Activated CD4-positive, alpha-beta T cell treated with anti-CD3 and anti-CD28 coated beads for 36 hours (primary cell): ENCODE measurements at regions not wholly inside any gene's neighbourhood (a gene's known extent, or its start where the extent isn't known, plus 50 kb on each side); places are given as distances from the start of the nearest gene placed in this dataset.

Experiments
- ATAC-seq: fragments of 200-7000 bp; cut with Tn5 transposase; one replicate; pipeline ENCODE4 v1.10.0; 2021; ENCODE audit warnings: mild to moderate bottlenecking, moderate library complexity
- CTCF ChIA-PET: fragments of 350-600 bp; sonication (Branson Sonifier 250); formaldehyde crosslinking; loops from one replicate; lab custom pipeline; 2021; ENCODE audit warnings: antibody characterized with exemption; lab: Charles Lee
- POLR2A ChIA-PET: fragments of 350-600 bp; sonication (Branson Sonifier 250); formaldehyde crosslinking; loops from one replicate; lab custom pipeline; 2021; ENCODE audit warnings: antibody characterized with exemption, inconsistent platforms; lab: Charles Lee
- DNase-seq: peaks from one replicate; pipeline ENCODE4 v3.0.0-alpha.2; 2020
- H3K27ac Mint-ChIP-seq: one replicate; pipeline ENCODE4 v1.8.0; 2021; ENCODE audit warnings: mixed read lengths
- H3K27me3 Mint-ChIP-seq: one replicate; pipeline ENCODE4 v1.8.0; 2021; ENCODE audit warnings: mixed read lengths
- H3K36me3 Mint-ChIP-seq: one replicate; pipeline ENCODE4 v1.8.0; 2021; ENCODE audit warnings: low read depth, mixed read lengths
- H3K4me1 Mint-ChIP-seq: one replicate; pipeline ENCODE4 v1.8.0; 2021; ENCODE audit warnings: mixed read lengths
- H3K4me3 Mint-ChIP-seq: one replicate; pipeline ENCODE4 v1.8.0; 2021; ENCODE audit warnings: mild to moderate bottlenecking, moderate library complexity, mixed read lengths
- H3K9me3 Mint-ChIP-seq: one replicate; pipeline ENCODE4 v1.8.0; 2021; ENCODE audit warnings: low read depth, mixed read lengths
- intact Hi-C, 2 experiments: fragments of 100-400 bp; cut with DNase I in 1 of 2; cut with micrococcal nuclease in 1 of 2; formaldehyde crosslinking; loops; one replicate each; pipeline versions ENCODE4 v1.14.2 to v1.15.1; 2022 to 2024; cut with DNase I, micrococcal nuclease

DNA sequence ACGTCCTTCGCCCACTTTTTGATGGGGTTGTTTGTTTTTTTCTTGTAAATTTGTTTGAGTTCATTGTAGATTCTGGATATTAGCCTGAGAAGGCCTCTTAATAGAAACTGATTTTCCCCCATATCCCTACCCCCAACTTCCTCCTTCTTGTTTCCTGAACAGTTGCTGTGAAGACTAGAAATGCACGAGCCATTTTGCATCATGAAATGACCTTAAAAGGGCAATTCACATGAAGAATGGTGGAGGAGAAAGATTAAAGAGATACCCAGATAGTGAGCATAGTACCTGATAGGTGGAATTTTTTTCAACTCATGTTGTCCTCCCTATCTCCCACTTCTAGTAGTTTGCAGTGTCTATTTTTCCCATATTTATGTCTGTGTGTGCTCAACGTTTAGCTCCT lies 55.2 kb upstream of the KCNH8 start:
- intact Hi-C loops, result no loop called here
- Mint-ChIP-seq H3K9me3 (peaks cover 2% of the 10 kb centered on the region), H3K27ac (no peak overlapping the region), H3K27me3 (no peaks in the 10 kb centered on the region), H3K36me3 (no peaks in the 10 kb centered on the region), H3K4me1 (no peaks in the 10 kb centered on the region), H3K4me3 (no peak overlapping the region)
- DNase-seq (no peak), ATAC-seq (no peak)
- ChIA-PET CTCF (no interaction called here), POLR2A (no interaction called here)

DNA sequence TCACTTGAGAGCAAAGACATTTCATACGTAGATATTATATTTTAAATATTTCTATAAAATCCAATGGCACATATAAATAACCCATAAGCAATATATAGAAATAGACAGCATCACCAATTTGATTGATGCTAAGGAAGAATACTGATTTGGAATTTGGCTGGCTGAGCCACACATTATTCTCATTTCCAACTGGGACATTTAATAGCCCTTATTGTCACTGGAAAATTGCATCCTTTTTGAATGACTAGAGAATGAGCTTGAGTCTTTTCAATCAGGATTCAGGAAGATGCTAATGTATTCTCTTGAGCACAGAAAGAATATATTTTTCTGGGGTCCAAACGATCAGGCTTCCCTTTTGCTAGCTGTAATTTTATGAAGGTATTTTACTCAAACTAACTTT lies 70.9 kb upstream of the KCNH8 start:
- ATAC-seq, result no peak
- H3K36me3 Mint-ChIP-seq, result no peaks in the 10 kb centered on the region
- H3K9me3 Mint-ChIP-seq, result no peaks in the 10 kb centered on the region
- DNase-seq, result no peak
- H3K4me3 Mint-ChIP-seq, result no peak overlapping the region
- intact Hi-C loops, result no loop called here
- H3K27ac Mint-ChIP-seq, result no peak overlapping the region
- ChIA-PET POLR2A (no interaction called here), CTCF (no interaction called here)
- peaks cover 6% of the 10 kb centered on the region for H3K27me3 Mint-ChIP-seq
- H3K4me1 Mint-ChIP-seq, result no peaks in the 10 kb centered on the region

DNA sequence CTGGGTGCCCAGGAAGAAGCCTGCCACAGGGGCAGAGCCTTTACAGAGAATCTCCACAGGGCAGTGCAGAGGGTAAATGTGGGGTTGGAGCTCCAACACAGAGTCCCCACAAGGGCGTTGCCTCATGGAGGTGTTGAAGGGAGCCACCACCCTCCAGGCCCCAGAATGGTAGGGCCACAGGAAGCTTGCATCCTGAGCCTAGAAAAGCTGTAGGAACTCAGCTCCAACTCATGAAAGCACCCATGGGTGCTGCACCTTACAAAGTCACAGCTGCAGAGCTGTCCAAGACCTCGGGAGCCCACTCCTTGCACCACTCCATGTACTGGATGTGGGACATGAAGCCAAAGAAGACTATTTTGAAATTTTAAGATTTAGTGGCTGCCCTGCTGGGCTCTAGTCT lies 73.3 kb upstream of the KCNH8 start:
- no peaks in the 10 kb centered on the region for H3K27me3 Mint-ChIP-seq
- H3K36me3 Mint-ChIP-seq, result no peaks in the 10 kb centered on the region
- H3K4me3 Mint-ChIP-seq, result no peak overlapping the region
- intact Hi-C loops, result no loop called here
- POLR2A ChIA-PET, result no interaction called here
- DNase-seq (no peak), ATAC-seq (no peak)
- H3K4me1 Mint-ChIP-seq, result no peaks in the 10 kb centered on the region
- H3K9me3 Mint-ChIP-seq, result no peaks in the 10 kb centered on the region
- CTCF ChIA-PET, result no interaction called here
- H3K27ac Mint-ChIP-seq, result no peak overlapping the region

DNA sequence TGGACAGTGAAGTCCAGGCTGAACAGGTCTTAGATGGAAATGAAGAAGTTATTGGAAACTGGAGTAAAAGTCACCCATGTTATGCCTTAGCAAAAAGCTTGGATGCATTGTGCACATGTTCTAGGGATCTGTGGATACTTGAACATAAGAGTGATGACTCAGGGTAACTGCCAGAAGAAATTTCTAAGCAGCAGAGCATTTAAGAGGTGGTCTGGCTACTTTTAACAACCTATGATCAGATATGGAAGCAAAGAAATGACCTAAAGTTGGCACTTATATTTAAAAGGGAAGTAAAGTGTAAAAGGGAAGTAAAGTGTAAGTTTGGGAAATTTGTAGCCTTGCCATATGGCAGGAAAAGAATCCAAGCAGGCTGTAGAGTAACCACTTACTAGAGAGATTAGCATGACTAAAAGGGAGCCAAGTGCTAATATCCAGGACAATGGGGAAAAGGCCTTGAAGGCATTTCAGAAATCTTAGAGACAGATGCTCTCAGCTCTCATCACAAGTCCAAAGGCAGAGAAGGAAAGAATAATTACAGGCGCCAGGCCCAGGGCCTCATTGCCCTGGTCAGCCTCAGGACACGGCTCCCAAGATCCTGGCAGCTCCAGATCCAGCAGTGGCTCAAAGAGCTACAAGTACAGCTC lies 73.9 kb upstream of the KCNH8 start:
- ChIA-PET CTCF (no interaction called here), POLR2A (no interaction called here)
- no peaks in the 10 kb centered on the region for H3K9me3 Mint-ChIP-seq
- intact Hi-C loops, result no loop called here
- DNase-seq (no peak), ATAC-seq (no peak)
- no peaks in the 10 kb centered on the region for H3K27me3 Mint-ChIP-seq
- no peaks in the 10 kb centered on the region for H3K4me1 Mint-ChIP-seq
- no peak overlapping the region for H3K4me3 Mint-ChIP-seq
- H3K27ac Mint-ChIP-seq, result no peak overlapping the region
- H3K36me3 Mint-ChIP-seq, result no peaks in the 10 kb centered on the region

DNA sequence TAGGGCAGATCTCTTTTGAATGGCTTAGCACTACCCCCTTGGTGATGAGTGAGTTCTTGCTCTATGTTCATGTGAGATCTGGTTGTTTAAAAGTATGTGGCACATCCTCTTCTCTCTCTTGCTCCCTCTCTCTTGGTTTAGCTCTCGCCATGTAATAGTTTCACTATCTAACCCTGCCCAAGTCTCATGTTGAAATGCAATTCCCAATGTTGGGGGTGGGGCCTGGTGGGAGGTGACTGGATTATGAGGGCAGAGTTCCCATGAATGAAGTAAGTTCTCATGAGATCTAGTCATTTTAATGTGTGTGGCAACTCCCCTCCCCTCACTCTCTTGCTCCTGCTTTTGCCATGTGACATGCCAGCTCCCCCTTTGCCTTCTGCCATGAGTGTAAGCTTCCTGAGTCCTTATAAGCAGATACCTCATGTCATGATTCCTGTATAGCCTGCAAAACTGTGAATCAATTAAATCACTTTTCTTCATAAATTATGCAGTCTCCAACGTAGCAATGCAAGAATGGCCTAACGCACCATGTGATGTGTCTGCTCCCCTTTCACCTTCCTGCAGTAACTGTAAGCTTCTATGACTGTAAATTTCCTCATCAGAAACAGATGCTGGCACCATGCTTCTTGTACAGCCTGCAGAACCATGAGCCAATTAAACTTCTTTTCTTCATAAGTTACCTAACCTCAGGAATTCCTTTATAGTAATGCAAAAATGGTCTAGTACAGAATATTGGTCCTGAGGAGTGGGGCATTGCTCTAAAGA lies 74.8 kb upstream of the KCNH8 start:
- CTCF ChIA-PET, result no interaction called here
- DNase-seq (no peak), ATAC-seq (no peak)
- intact Hi-C loops, result no loop called here
- Mint-ChIP-seq H3K9me3 (no peaks in the 10 kb centered on the region), H3K4me3 (no peak overlapping the region), H3K27ac (no peak overlapping the region), H3K36me3 (no peaks in the 10 kb centered on the region), H3K4me1 (no peaks in the 10 kb centered on the region), H3K27me3 (no peaks in the 10 kb centered on the region)
- POLR2A ChIA-PET, result interaction anchor here (0.6 kb wide), 1 partner anchor 41 kb away, joined by 3 read pairs; no protein-coding TSS in a partner anchor

DNA sequence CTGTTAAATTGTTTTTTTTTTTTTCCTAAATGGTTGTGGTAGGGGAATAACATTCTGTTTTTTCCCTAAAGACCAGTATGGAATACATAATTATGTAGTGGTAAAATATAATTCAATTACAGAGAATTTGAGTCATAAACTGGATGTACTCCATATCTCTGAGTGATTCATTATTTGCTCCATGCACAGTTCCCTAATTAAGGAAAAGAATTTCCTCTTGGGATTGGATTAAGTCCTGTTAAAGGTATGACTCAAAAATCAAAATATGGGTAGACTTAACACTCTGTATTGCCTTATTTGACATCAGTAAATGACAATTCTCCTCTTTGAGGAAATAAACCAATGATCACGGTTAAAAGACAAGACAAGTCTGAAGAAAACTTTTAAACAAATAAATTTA lies 78.0 kb upstream of the KCNH8 start:
- no peaks in the 10 kb centered on the region for H3K9me3 Mint-ChIP-seq
- DNase-seq (no peak), ATAC-seq (no peak)
- intact Hi-C loops, result no loop called here
- no peaks in the 10 kb centered on the region for H3K36me3 Mint-ChIP-seq
- H3K27me3 Mint-ChIP-seq, result no peaks in the 10 kb centered on the region
- no peak overlapping the region for H3K4me3 Mint-ChIP-seq
- POLR2A ChIA-PET, result no interaction called here
- CTCF ChIA-PET, result no interaction called here
- H3K4me1 Mint-ChIP-seq, result no peaks in the 10 kb centered on the region
- H3K27ac Mint-ChIP-seq, result no peak overlapping the region

DNA sequence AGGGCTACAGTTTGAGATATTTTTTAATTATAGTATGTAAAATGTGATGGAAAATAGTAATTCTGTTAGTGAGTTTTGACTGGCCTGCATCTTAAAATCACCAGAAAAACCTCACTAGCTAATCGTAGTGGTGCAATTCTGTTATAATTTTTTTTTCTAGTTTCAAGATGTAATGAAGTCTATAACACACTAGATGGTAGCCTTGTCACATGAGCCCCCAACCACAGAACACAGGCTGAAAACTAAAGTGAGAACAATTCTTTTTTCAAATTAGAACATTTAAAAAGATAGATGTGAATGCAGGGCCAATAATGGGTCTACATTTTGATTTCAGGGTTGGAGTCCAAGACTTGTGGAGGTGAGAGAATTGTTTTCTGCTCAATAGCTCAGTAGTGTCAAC lies 83.3 kb upstream of the KCNH8 start:
- CTCF ChIA-PET, result interaction anchor here (0.6 to 1.4 kb wide), 4 partner anchors 48 to 801 kb away, joined by 3 to 7 read pairs (median 4); no protein-coding TSS in a partner anchor
- no peak overlapping the region for H3K27ac Mint-ChIP-seq
- POLR2A ChIA-PET, result no interaction called here
- DNase-seq (peak; percentile 9), ATAC-seq (no peak)
- no peaks in the 10 kb centered on the region for H3K36me3 Mint-ChIP-seq
- intact Hi-C loops, result loop anchor here (5.0 to 10.0 kb wide), 3 partner anchors 480 to 802 kb away; no protein-coding TSS in a partner anchor
- no peaks in the 10 kb centered on the region for H3K27me3 Mint-ChIP-seq
- H3K4me3 Mint-ChIP-seq, result no peak overlapping the region
- no peaks in the 10 kb centered on the region for H3K9me3 Mint-ChIP-seq
- H3K4me1 Mint-ChIP-seq, result no peaks in the 10 kb centered on the region

DNA sequence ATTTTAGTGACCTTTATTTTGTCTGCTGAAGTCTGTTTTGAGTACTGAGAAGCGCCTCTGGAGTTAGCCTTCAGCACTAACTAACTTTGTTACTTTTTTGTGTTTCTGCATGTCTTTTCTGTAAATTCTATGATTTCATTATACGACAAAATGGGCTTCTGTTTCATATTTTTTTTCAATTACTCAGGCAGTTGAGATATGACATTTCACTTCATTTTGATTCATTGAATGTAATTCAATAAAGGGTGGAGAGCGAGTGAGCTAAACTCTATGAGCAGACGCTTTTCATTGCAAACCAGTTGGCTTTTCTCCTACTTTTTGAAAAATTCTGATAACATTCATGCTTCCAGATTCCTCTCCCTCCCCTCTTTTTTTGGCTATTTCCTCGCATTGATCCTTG lies 84.4 kb upstream of the KCNH8 start:
- ChIA-PET CTCF (interaction anchor here (0.6 to 1.7 kb wide), 4 partner anchors 16 to 802 kb away, joined by 3 to 6 read pairs (median 3); no protein-coding TSS in a partner anchor), POLR2A (no interaction called here)
- no peaks in the 10 kb centered on the region for H3K36me3 Mint-ChIP-seq
- DNase-seq (no peak), ATAC-seq (no peak)
- H3K4me3 Mint-ChIP-seq, result no peak overlapping the region
- no peaks in the 10 kb centered on the region for H3K9me3 Mint-ChIP-seq
- intact Hi-C loops, result loop anchor here (10.0 kb wide), 2 partner anchors 481 to 801 kb away; no protein-coding TSS in a partner anchor
- no peaks in the 10 kb centered on the region for H3K27me3 Mint-ChIP-seq
- H3K4me1 Mint-ChIP-seq, result no peaks in the 10 kb centered on the region
- H3K27ac Mint-ChIP-seq, result no peak overlapping the region

DNA sequence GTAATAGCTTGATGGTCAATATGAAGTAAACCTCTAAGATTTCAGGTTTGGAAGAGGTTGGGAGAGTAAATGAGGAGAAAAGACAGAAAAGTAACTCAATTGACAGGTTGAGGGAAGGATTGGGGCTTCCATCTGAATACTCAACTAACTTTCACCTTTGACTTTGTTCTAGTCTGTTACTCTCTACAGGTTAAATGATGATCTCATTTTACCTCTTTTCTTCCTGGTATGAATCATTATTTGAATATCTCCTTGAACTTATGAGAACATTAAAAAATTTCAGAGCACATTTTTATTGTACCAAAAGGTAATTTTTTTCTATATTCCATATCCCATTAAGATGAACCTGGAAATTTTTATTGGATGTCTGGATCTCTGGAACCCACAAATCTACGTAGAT lies 87.9 kb upstream of the KCNH8 start:
- CTCF ChIA-PET, result no interaction called here
- POLR2A ChIA-PET, result no interaction called here
- Mint-ChIP-seq H3K4me1 (no peaks in the 10 kb centered on the region), H3K27me3 (no peaks in the 10 kb centered on the region), H3K36me3 (no peaks in the 10 kb centered on the region), H3K27ac (no peak overlapping the region), H3K9me3 (no peaks in the 10 kb centered on the region), H3K4me3 (no peak overlapping the region)
- ATAC-seq (no peak), DNase-seq (no peak)
- intact Hi-C loops, result loop anchor here (10.0 kb wide), 2 partner anchors 484 to 804 kb away; no protein-coding TSS in a partner anchor

DNA sequence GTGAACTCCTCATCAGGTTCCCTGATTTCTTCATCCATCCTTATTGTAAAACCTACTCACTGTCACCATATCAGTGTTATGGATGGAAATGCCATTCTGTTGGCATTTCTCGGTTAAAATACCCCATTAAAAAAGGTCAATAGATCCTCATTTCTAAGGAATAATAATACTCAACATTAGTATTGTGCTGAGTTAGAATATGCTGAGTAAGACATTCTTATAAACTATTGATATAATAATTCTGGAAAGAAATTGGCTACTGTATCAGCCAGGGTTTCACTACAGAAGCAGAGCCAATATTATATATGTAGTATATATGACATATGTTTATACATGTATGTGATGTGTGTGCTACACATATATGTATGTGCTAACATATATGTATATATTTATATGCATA lies 95.4 kb upstream of the KCNH8 start:
- CTCF ChIA-PET, result no interaction called here
- ATAC-seq (no peak), DNase-seq (no peak)
- POLR2A ChIA-PET, result no interaction called here
- Mint-ChIP-seq H3K9me3 (no peaks in the 10 kb centered on the region), H3K27me3 (no peaks in the 10 kb centered on the region), H3K36me3 (no peaks in the 10 kb centered on the region), H3K4me1 (no peaks in the 10 kb centered on the region), H3K4me3 (no peak overlapping the region), H3K27ac (no peak overlapping the region)
- intact Hi-C loops, result no loop called here

DNA sequence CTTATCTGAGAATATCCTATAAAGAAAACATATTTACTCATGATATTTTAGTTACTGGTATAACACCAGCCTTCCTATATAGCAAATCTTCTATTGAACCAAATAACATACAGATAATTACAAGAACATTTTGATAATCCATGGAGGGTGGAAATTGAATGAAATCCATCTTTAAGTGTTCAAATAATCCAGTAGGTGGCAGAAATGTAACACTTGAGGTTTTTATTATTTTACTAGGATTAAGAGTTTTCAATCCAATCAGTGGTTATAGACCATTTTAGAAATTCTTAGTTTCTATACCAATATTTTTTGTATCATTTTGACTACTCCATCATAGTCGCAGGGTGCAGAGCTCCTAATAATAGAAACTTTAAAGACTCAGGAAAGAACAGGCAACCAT lies 101.9 kb upstream of the KCNH8 start:
- intact Hi-C loops, result loop anchor here in 1 of 2 experiments (1.0 kb wide), 1 partner anchor 820 kb away; no protein-coding TSS in a partner anchor
- ChIA-PET POLR2A (no interaction called here), CTCF (interaction anchor here (0.6 to 0.8 kb wide), 2 partner anchors 12 to 34 kb away, joined by 3 read pairs; no protein-coding TSS in a partner anchor)

DNA sequence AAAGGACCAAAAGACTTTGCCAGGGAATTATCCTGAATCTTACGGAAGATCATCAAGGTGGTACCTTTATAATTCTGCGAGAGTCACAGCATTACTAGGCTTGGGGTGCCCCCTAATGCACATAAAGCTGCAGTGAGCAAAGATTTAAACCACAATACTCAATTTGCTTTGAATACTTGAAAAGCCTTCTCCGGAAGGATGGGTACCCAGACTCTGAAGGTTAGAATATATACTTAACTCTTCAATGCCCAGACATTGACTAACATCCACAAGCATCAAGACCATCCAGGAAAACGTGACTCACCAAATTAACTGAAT lies 117.8 kb upstream of the KCNH8 start:
- Mint-ChIP-seq H3K4me3 (no peak overlapping the region), H3K27ac (no peak overlapping the region), H3K9me3 (no peaks in the 10 kb centered on the region), H3K4me1 (peaks cover 4% of the 10 kb centered on the region), H3K27me3 (peaks cover 5% of the 10 kb centered on the region), H3K36me3 (no peaks in the 10 kb centered on the region)
- DNase-seq (peak; percentile 39), ATAC-seq (peak; percentile 74)
- intact Hi-C loops, result no loop called here
- CTCF ChIA-PET, result interaction anchor here (0.6 to 1.2 kb wide), 7 partner anchors 15 to 944 kb away, joined by 3 to 4 read pairs (median 3); no protein-coding TSS in a partner anchor
- POLR2A ChIA-PET, result interaction anchor here (0.6 kb wide), 1 partner anchor 869 kb away, joined by 3 read pairs; no protein-coding TSS in a partner anchor

More for the DNA sequence above, 101.9 kb upstream of the KCNH8 start:
- Mint-ChIP-seq H3K9me3 (no peaks in the 10 kb centered on the region), H3K27me3 (no peaks in the 10 kb centered on the region), H3K27ac (no peak overlapping the region), H3K4me1 (no peaks in the 10 kb centered on the region), H3K36me3 (no peaks in the 10 kb centered on the region), H3K4me3 (no peak overlapping the region)
- no peak for ATAC-seq
- DNase-seq, result no peak
